Epidermal melanocyte (primary cell): ENCODE measurements at regions not wholly inside any gene's neighbourhood (a gene's known extent, or its start where the extent isn't known, plus 50 kb on each side); places are given as distances from the start of the nearest gene placed in this dataset.

Experiments
- DNase-seq: peaks from one replicate; pipeline ENCODE4 v3.0.0; 2011; ENCODE audit warnings: low spot score; ENCODE audit not compliant: insufficient read length

GRCh38 chrX:30951003-30951402 is 61.9 kb upstream of the TAB3 start:
- DNase-seq, result no peak

- no peak for DNase-seq
These were observed 61.3 kb upstream of the TAB3 start for GRCh38 chrX:30950391-30950790.

- DNase-seq, result no peak
These were observed 60.5 kb upstream of the TAB3 start for GRCh38 chrX:30949554-30949953.

- DNase-seq, result no peak
These were observed 59.6 kb upstream of the TAB3 start for GRCh38 chrX:30948626-30949025.

- no peak for DNase-seq
These were observed 59.0 kb upstream of the TAB3 start for GRCh38 chrX:30948051-30948450.

GRCh38 chrX:30943984-30944383 is 54.9 kb upstream of the TAB3 start:
- DNase-seq, result no peak

- no peak for DNase-seq
These were observed 52.8 kb upstream of the TAB3 start for GRCh38 chrX:30941898-30942297.

GRCh38 chrX:30939928-30940327 is 50.9 kb upstream of the TAB3 start:
- no peak for DNase-seq
